GM12865 (cell line): ENCODE measurements at regions not wholly inside any gene's neighbourhood (a gene's known extent, or its start where the extent isn't known, plus 50 kb on each side); places are given as distances from the start of the nearest gene placed in this dataset.
"Not testable (repeated sequence)": the region's sequence is repeated elsewhere in the genome, so short reads cannot be mapped to it uniquely, and the experiment has no call there.

Experiments
- DNase-seq: peaks from one replicate; pipeline ENCODE4 v3.0.0; 2010; ENCODE audit warnings: low read depth
- H3K4me3 ChIP-seq: 2 replicates; pipeline ENCODE4 v1.5.1; 2011; ENCODE audit warnings: mild to moderate bottlenecking, low read depth, low read length, control low read depth
- CTCF ChIP-seq: IDR thresholded peaks from 2 replicates; pipeline ENCODE4 v1.5.1; 2011; ENCODE audit warnings: low read length, control low read depth, low read depth, inconsistent platforms; ENCODE audit not compliant: insufficient read depth; ENCODE audit errors: missing control alignments

GRCh38 chr16:58853854-58854791 lies 120.0 kb upstream of the GOT2 start:
- peak; percentile 69 for DNase-seq
- TF ChIP-seq CTCF, result no peak

GRCh38 chr16:58850678-58851020 lies 116.5 kb upstream of the GOT2 start:
- DNase-seq, result no peak
- TF ChIP-seq CTCF, result no peak
- H3K4me3 ChIP-seq, result no peak overlapping the region

More at GRCh38 chr16:58853854-58854791, 120.0 kb upstream of the GOT2 start:
- no peak overlapping the region for H3K4me3 ChIP-seq

- H3K4me3 ChIP-seq, result no peak overlapping the region
- TF ChIP-seq CTCF, result no peak
- no peak for DNase-seq
These were observed 116.0 kb upstream of the GOT2 start for GRCh38 chr16:58850019-58850677.

GRCh38 chr16:58848662-58849002 lies 114.5 kb upstream of the GOT2 start:
- H3K4me3 ChIP-seq, result no peak overlapping the region
- TF ChIP-seq CTCF, result no peak
- no peak for DNase-seq

- no peak for TF ChIP-seq CTCF
- no peak for DNase-seq
- H3K4me3 ChIP-seq, result no peak overlapping the region
These were observed 114.0 kb upstream of the GOT2 start for GRCh38 chr16:58847902-58848661.

GRCh38 chr16:58846226-58846625 lies 112.1 kb upstream of the GOT2 start:
- H3K4me3 ChIP-seq, DNase-seq: not testable (repeated sequence)

GRCh38 chr16:58843675-58844074 lies 109.6 kb upstream of the GOT2 start:
- peak; percentile 39 for DNase-seq
- H3K4me3 ChIP-seq, result no peak overlapping the region
- TF ChIP-seq CTCF, result peak; percentile 22
